PC-3 (cell line): ENCODE measurements at regions not wholly inside any gene's neighbourhood (a gene's known extent, or its start where the extent isn't known, plus 50 kb on each side); places are given as distances from the start of the nearest gene placed in this dataset.

ENCODE experiments used
- ATAC-seq: fragments of 200-7000 bp; cut with Tn5 transposase; 2 replicates; pipeline ENCODE4 v1.9.1; 2020; ENCODE audit warnings: mild to moderate bottlenecking, moderate library complexity
- BruUV-seq: library from RNA; stranded (reverse); fragments of 400-500 nt; replicated peaks from 2 replicates; lab custom pipeline; 2021; lab: Mats Ljungman, UMichigan
- CTCF ChIA-PET: fragments of 300-600 bp; sonication (Branson Sonifier 250); formaldehyde crosslinking; loops from one replicate; lab custom pipeline; 2022; ENCODE audit warnings: antibody characterized with exemption; lab: Charles Lee
- POLR2A ChIA-PET: fragments of 300-600 bp; sonication (Branson Sonifier 250); formaldehyde crosslinking; loops from one replicate; lab custom pipeline; 2022; ENCODE audit warnings: antibody characterized with exemption; ENCODE audit not compliant: unreplicated experiment; lab: Charles Lee
- DNase-seq: peaks from one replicate; pipeline ENCODE4 v3.0.0-alpha.2; 2015
- H2AFZ ChIP-seq: fragments of 300-600 bp; sonication (generic); 2 replicates; pipeline ENCODE4 v1.6.0; 2016; ENCODE audit warnings: antibody characterized with exemption, low read length
- H3F3A ChIP-seq: fragments of 300-600 bp; sonication (generic); one replicate; pipeline ENCODE4 v1.6.0; 2017; ENCODE audit warnings: antibody characterized with exemption, low read length, control low read depth, mild to moderate bottlenecking; ENCODE audit not compliant: unreplicated experiment
- H3K27ac ChIP-seq: fragments of 300-600 bp; sonication (generic); 2 replicates; pipeline ENCODE4 v1.5.1; 2016; ENCODE audit warnings: mild to moderate bottlenecking, low read length
- H3K27me3 ChIP-seq: fragments of 300-600 bp; sonication (generic); 2 replicates; pipeline ENCODE4 v1.6.1; 2016; ENCODE audit warnings: low read length, mixed read lengths
- H3K36me3 ChIP-seq: fragments of 300-600 bp; sonication (generic); 2 replicates; pipeline ENCODE4 v1.6.1; 2016; ENCODE audit warnings: low read depth, mixed run types, low read length, mixed read lengths
- H3K4me1 ChIP-seq: fragments of 300-600 bp; sonication (generic); 2 replicates; pipeline ENCODE4 v1.5.1; 2016; ENCODE audit warnings: low read length; ENCODE audit not compliant: insufficient read depth
- H3K4me2 ChIP-seq: fragments of 300-600 bp; sonication (generic); 2 replicates; pipeline ENCODE4 v1.6.0; 2016; ENCODE audit warnings: low read length
- H3K4me3 ChIP-seq: fragments of 300-600 bp; sonication (generic); 2 replicates; pipeline ENCODE4 v1.5.1; 2016; ENCODE audit warnings: mild to moderate bottlenecking, low read length, mixed read lengths
- H3K79me2 ChIP-seq: fragments of 300-600 bp; sonication (generic); 2 replicates; pipeline ENCODE4 v1.6.1; 2017; ENCODE audit warnings: low read length, mixed read lengths
- H3K9ac ChIP-seq: fragments of 300-600 bp; sonication (generic); 2 replicates; pipeline ENCODE4 v1.6.0; 2016; ENCODE audit warnings: mild to moderate bottlenecking, low read length
- H3K9me2 ChIP-seq: fragments of 300-600 bp; sonication (generic); replicated peaks from 2 replicates; pipeline ENCODE4 v1.6.1; 2016; ENCODE audit warnings: mixed run types, low read length, mixed read lengths
- H3K9me3 ChIP-seq: fragments of 300-600 bp; sonication (generic); 2 replicates; pipeline ENCODE4 v1.6.1; 2016; ENCODE audit warnings: low read length, mixed read lengths
- H4K20me1 ChIP-seq: fragments of 300-600 bp; sonication (generic); 2 replicates; pipeline ENCODE4 v1.6.1; 2016; ENCODE audit warnings: low read length, mixed read lengths
- EZH2 ChIP-seq: fragments of 300-600 bp; sonication (generic); IDR thresholded peaks from one replicate; pipeline ENCODE4 v1.6.1; 2017; ENCODE audit warnings: antibody characterized with exemption, mild to moderate bottlenecking, low read length; ENCODE audit not compliant: unreplicated experiment
- EZH2phosphoT487 ChIP-seq: fragments of 300-600 bp; sonication (generic); IDR thresholded peaks from 2 replicates; pipeline ENCODE4 v1.6.1; 2018; ENCODE audit warnings: mild to moderate bottlenecking, antibody characterized with exemption, low read length, borderline replicate concordance
- intact Hi-C: fragments of 100-400 bp; cut with micrococcal nuclease; formaldehyde crosslinking; loops from 2 replicates; pipeline ENCODE4 v1.9.0; 2023
- TF ChIP-seq, protein P1 (sequence below): fragments of 300-600 bp; sonication (generic); conservative IDR thresholded peaks from 2 replicates; pipeline ENCODE4 v1.5.1; 2017; ENCODE audit warnings: antibody characterized with exemption, low read depth, mild to moderate bottlenecking, low read length

DNA sequence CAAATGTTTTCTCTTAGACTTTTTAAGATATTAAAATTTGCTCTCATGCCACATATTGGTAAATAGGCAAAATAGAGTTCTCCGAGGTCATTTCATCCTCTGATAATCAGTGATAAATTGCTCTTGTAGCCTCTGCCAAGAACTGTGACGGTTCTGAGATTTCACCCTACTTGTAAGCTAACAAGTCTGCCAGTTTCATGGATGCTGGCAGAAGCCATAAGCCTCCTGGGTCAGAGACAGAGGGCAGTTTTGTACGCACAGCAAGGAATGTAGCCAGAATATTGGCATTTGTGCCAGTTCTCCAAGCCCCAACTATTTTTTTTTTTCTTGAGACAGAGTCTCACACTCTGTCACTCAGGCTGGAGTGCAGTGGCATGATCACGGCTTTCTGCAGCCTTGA, 945.0 kb upstream of the WWC1 start:
- Histone ChIP-seq H3K9me3 (no peaks in the 10 kb centered on the region), H3F3A (no peaks in the 10 kb centered on the region), H3K79me2 (no peaks in the 10 kb centered on the region), H3K9me2 (no peaks in the 10 kb centered on the region), H3K27me3 (peaks cover 3% of the 10 kb centered on the region; the same call in 1 of the 2 replicates), H3K4me3 (no peak overlapping the region), H3K9ac (no peak overlapping the region), H3K4me2 (no peak overlapping the region), H2AFZ (no peak overlapping the region), H3K27ac (no peak overlapping the region), H4K20me1 (no peaks in the 10 kb centered on the region), H3K36me3 (no peaks in the 10 kb centered on the region), H3K4me1 (no peaks in the 10 kb centered on the region)
- DNase-seq: no peak
- CTCF ChIA-PET: no interaction called here
- intact Hi-C loops: no loop called here
- POLR2A ChIA-PET: no interaction called here
- no TSS peak for BruUV-seq
- ATAC-seq: no peak
- TF ChIP-seq EZH2: no peak
- no peak for TF ChIP-seq EZH2phosphoT487
- TF ChIP-seq, protein P1, sequence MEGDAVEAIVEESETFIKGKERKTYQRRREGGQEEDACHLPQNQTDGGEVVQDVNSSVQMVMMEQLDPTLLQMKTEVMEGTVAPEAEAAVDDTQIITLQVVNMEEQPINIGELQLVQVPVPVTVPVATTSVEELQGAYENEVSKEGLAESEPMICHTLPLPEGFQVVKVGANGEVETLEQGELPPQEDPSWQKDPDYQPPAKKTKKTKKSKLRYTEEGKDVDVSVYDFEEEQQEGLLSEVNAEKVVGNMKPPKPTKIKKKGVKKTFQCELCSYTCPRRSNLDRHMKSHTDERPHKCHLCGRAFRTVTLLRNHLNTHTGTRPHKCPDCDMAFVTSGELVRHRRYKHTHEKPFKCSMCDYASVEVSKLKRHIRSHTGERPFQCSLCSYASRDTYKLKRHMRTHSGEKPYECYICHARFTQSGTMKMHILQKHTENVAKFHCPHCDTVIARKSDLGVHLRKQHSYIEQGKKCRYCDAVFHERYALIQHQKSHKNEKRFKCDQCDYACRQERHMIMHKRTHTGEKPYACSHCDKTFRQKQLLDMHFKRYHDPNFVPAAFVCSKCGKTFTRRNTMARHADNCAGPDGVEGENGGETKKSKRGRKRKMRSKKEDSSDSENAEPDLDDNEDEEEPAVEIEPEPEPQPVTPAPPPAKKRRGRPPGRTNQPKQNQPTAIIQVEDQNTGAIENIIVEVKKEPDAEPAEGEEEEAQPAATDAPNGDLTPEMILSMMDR: no peak

DNA sequence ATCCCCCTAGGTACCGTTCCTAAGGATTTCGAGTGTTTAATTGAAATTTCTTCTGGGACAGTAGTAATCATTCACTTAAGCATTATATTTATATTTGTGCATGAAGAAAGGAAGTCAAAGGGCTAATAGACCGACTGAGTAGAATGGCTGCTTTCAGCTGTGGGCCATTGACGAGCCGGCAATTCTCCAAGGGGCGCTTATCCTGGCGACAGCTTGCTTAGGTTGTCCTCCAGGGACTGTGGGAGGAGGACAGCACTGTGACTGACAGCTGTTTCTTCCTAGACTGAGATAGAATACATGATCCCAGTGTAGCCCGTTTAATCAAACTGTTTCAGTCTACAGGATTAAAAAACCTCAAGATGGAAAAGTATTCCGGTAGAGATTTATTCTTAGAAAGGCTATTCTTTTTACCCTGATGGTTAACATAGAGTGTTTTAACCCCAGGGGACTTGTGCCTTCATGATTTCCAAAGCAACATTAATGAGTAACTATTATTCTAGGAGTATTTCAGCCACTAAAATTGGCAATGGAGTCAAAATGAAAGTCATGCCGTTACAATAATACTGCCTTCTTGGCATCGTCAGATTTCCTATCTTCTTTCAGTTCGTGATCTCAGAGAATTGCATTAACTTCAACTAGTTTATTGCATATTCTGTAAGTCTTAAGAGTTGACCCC, 943.1 kb upstream of the WWC1 start:
- H3F3A ChIP-seq: no peaks in the 10 kb centered on the region
- POLR2A ChIA-PET: no interaction called here
- H3K79me2 ChIP-seq: no peaks in the 10 kb centered on the region
- no peak for DNase-seq
- no peak overlapping the region for H3K27ac ChIP-seq
- BruUV-seq: no TSS peak
- H3K9me2 ChIP-seq: no peaks in the 10 kb centered on the region
- TF ChIP-seq EZH2: no peak
- TF ChIP-seq EZH2phosphoT487: no peak
- TF ChIP-seq, protein P1: no peak
- CTCF ChIA-PET: no interaction called here
- no peak overlapping the region for H2AFZ ChIP-seq
- no peak overlapping the region for H3K4me3 ChIP-seq
- no peak overlapping the region for H3K4me2 ChIP-seq
- H3K27me3 ChIP-seq: peaks cover 3% of the 10 kb centered on the region; the same call in 1 of the 2 replicates
- intact Hi-C loops: no loop called here
- no peaks in the 10 kb centered on the region for H3K36me3 ChIP-seq
- no peak for ATAC-seq
- no peaks in the 10 kb centered on the region for H4K20me1 ChIP-seq
- no peaks in the 10 kb centered on the region for H3K4me1 ChIP-seq
- H3K9me3 ChIP-seq: no peaks in the 10 kb centered on the region
- H3K9ac ChIP-seq: no peak overlapping the region

DNA sequence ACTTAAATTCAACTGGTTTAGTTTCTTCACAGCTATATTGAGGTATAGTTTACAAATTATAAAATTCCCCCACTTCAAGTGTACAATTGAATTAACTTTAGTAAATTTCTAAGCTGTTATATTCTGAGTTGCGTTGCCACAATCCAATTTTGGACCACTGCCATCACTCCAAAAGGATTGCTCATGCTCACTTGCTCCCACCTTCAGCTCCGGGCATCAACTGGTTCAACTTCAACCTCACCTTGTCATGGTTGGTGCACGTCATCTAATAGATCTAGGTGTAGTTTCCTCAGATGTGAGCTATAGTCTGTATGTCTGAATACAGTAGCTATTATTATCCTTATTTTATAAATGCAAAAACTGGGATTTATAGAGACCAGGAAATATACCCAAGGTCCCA, 942.5 kb upstream of the WWC1 start:
- H3K9me2 ChIP-seq: no peaks in the 10 kb centered on the region
- H3K4me3 ChIP-seq: no peak overlapping the region
- DNase-seq (no peak), ATAC-seq (no peak)
- TF ChIP-seq EZH2phosphoT487 (no peak), EZH2 (no peak)
- TF ChIP-seq, protein P1: no peak
- no peak overlapping the region for H2AFZ ChIP-seq
- H3F3A ChIP-seq: no peaks in the 10 kb centered on the region
- CTCF ChIA-PET: no interaction called here
- H3K4me1 ChIP-seq: no peaks in the 10 kb centered on the region
- no peak overlapping the region for H3K27ac ChIP-seq
- peaks cover 3% of the 10 kb centered on the region; the same call in 1 of the 2 replicates for H3K27me3 ChIP-seq
- H3K4me2 ChIP-seq: no peak overlapping the region
- no peaks in the 10 kb centered on the region for H3K36me3 ChIP-seq
- H4K20me1 ChIP-seq: no peaks in the 10 kb centered on the region
- H3K9me3 ChIP-seq: no peaks in the 10 kb centered on the region
- no peak overlapping the region for H3K9ac ChIP-seq
- POLR2A ChIA-PET: no interaction called here
- BruUV-seq: no TSS peak
- H3K79me2 ChIP-seq: no peaks in the 10 kb centered on the region
- intact Hi-C loops: no loop called here
